22Rv1 (cell line): ENCODE measurements at regions not wholly inside any gene's neighbourhood (a gene's known extent, or its start where the extent isn't known, plus 50 kb on each side); places are given as distances from the start of the nearest gene placed in this dataset.

Experiments used
- ZFX ChIP-seq: fragments of 450-650 bp; IDR thresholded peaks from 2 replicates; pipeline ENCODE4 v1.6.1; 2017; ENCODE audit warnings: antibody characterized with exemption, borderline replicate concordance
- TF ChIP-seq, protein P1 (sequence below): fragments of 450-650 bp; IDR thresholded peaks from 2 replicates; pipeline ENCODE4 v1.5.1; 2017; ENCODE audit warnings: mild to moderate bottlenecking

- TF ChIP-seq, protein P1, sequence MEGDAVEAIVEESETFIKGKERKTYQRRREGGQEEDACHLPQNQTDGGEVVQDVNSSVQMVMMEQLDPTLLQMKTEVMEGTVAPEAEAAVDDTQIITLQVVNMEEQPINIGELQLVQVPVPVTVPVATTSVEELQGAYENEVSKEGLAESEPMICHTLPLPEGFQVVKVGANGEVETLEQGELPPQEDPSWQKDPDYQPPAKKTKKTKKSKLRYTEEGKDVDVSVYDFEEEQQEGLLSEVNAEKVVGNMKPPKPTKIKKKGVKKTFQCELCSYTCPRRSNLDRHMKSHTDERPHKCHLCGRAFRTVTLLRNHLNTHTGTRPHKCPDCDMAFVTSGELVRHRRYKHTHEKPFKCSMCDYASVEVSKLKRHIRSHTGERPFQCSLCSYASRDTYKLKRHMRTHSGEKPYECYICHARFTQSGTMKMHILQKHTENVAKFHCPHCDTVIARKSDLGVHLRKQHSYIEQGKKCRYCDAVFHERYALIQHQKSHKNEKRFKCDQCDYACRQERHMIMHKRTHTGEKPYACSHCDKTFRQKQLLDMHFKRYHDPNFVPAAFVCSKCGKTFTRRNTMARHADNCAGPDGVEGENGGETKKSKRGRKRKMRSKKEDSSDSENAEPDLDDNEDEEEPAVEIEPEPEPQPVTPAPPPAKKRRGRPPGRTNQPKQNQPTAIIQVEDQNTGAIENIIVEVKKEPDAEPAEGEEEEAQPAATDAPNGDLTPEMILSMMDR: no peak
- no peak for TF ChIP-seq ZFX
These were observed 69.2 kb downstream of the BLTP1 start for GRCh38 chr4:122221322-122221721.
